ENCODE measurements at regions not wholly inside any gene's neighbourhood (a gene's known extent, or its start where the extent isn't known, plus 50 kb on each side); places are given as distances from the start of the nearest gene placed in this dataset.
A peak's percentile ranks its signal among the peaks of the same experiment; 100 is the strongest.

DNA sequence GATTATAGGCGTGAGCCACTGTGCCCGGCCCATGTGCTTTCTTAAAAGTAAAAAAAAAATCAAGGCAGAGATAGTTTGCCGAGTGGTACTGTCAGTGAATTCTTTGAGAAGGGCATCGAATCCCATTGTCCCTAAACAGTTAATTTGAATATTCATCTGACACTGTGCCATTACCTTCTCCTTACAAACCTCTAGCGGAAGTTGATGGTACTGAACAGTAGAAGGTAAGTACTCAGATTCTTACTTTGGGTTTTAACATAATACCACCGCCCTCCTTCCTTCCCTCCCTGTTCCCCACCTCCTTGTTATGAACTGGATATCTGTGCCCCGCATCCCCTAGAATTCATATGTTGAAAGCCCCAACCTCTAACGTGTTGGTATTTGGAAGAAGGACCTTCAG is 58.2 kb upstream of the CLMP start:
- no peak for DNase-seq

DNA sequence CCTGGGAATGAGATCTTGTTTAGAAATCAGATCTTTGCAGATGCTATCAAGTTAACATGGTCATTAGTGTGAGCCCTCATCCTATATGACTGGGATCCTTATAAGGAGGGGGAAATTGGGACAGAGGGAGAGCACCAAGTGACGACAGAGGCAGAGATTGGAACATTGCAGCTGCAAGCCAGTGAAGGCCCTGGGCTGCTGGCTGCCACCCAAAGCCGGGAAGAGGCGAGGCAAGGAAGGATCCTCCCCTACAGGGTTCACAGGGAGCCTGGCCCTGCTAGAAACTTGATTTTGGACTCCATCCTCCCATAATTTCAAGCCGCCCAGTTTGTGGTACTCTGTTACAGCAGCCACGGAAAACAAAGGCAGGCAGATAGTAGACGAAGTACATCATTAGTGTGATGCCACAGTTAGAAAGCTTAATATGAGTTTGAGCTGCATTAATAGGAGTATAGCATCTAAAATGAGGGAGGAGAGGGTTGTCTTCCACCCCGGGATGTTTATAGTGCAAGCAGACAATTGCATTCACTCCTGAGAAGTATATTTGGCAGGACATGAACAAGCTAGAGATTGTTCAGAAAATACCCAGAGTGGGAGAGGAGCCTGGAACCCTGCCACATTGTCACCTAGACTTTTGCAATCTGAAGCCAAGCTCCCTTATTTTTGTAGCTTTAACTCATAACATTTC is 56.8 kb upstream of the CLMP start:
- DNase-seq: no peak

- DNase-seq: no peak
Measured at GRCh38 chr11:123250892-123251656, 56.0 kb upstream of the CLMP start.

DNA sequence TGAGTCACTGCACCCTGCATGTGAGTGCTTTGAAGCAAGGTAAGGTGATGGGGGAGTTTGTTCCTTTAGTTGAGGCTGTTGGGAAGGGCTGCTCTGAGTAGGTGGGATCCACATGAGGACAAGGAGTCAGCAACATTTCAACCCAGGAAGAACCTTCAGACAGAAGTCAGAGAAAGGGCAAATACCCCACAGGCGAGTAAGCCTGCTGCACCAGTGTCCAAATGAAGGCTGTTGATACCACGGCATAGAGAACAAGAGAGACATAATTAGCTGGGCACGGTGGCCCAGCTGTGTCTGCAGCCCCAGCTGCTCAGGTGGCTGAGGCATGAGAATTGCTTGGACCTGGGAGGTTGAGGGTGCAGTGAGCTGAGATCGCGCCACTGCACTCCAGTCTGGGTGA is 54.3 kb upstream of the CLMP start:
- DNase-seq: no peak

DNA sequence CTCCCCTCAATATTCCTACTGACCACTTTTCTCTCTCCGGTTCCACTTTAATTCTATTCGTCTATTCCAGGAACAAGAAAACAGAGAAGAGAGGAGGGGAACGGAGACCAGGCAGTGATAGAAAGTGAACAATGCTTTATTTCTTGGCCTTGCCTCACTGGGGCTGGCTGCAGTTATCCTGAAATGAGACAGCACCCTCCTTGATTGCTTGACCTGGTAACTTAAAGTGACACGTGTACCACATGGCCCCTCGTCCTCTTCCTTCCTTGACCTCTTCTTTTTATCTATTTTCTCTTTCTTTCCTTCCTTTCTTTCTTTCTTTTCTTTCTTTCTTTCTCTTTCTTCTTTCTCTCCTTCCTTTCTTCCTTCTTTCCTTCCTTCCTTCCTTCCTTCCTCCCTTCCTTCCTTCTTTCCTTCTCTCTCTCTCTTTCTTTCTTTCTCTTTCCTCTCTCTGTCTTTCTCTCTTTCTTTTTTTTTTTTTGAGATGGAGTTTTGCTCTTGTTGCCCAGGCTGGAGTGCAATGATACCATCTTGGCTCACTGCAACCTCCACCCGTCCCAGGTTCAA is 52.8 kb upstream of the CLMP start:
- no peak for DNase-seq

GRCh38 chr11:123247496-123247799 is 52.4 kb upstream of the CLMP start:
- no peak for DNase-seq

DNA sequence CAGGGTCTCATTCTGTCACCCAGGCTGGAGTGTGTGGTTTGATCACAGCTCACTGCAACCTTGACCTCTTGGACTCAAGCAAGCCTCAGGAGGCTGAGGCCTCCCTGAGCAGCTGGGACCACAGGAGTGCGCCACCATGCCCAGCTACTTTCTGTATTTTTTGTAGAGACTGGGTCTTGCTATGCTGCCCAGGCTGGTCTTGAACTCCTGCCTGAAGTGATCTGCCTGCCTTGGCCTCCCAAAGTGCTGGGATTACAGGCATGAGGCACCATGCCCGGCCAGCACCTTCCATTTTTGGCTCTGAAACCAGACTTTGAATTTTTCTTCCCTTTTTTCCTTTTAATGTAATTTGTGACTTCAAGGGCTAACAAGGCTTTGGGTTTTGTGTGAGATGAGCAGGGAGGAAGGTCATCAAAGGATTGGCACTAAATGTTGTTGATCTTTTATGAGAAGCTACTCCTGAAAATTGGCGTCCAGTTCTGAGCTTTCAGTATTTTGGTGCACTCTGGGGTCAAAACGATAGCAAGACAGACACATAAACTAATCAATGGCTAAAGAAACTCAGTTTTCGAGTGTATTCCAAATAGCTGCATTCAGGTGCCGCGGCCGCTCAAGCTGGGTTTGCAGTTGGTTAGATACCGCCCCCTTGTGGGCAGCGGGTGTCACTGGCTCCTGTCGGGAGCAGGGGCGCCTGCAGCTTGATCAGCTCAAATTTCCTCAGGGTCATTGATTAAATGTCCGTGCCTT is 51.9 kb upstream of the CLMP start:
- DNase-seq: peak; percentile 91

GRCh38 chr11:123245567-123245966 is 50.5 kb upstream of the CLMP start:
- no peak for DNase-seq
